ENCODE measurements at regions not wholly inside any gene's neighbourhood (a gene's known extent, or its start where the extent isn't known, plus 50 kb on each side); places are given as distances from the start of the nearest gene placed in this dataset.

DNA sequence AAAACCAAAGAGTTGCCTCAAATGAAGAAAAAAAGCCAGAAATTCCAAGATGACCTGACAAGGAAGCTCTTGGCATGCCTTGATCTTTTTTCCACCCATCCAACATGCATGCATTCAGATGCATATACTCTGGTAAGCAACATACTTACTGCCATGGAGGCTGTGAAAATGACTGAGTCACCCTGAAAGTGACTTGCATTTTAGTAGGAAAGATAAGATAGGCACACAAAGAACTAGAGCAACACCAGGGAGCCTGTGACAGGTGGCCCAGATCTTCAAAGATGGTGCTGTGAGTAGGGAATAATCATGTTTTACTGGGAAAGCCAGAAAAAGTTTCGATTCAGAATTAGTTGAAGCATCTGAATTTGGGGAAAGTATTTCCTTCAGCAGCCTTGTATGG, 185.1 kb upstream of the SLCO3A1 start:
- TF ChIP-seq, protein P1, sequence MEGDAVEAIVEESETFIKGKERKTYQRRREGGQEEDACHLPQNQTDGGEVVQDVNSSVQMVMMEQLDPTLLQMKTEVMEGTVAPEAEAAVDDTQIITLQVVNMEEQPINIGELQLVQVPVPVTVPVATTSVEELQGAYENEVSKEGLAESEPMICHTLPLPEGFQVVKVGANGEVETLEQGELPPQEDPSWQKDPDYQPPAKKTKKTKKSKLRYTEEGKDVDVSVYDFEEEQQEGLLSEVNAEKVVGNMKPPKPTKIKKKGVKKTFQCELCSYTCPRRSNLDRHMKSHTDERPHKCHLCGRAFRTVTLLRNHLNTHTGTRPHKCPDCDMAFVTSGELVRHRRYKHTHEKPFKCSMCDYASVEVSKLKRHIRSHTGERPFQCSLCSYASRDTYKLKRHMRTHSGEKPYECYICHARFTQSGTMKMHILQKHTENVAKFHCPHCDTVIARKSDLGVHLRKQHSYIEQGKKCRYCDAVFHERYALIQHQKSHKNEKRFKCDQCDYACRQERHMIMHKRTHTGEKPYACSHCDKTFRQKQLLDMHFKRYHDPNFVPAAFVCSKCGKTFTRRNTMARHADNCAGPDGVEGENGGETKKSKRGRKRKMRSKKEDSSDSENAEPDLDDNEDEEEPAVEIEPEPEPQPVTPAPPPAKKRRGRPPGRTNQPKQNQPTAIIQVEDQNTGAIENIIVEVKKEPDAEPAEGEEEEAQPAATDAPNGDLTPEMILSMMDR (IDR thresholded peaks at IDR 0.05; ENCODE audit: insufficient read depth, low read length, poor library complexity, severe bottlenecking): no peak
- no peak for TF ChIP-seq EZH2phosphoT487 (conservative IDR thresholded peaks at IDR 0.05; ENCODE audit: low read length)

Data from SU-DHL-6 (cell line).